ENCODE measurements at regions not wholly inside any gene's neighbourhood (a gene's known extent, or its start where the extent isn't known, plus 50 kb on each side); places are given as distances from the start of the nearest gene placed in this dataset.
"Not testable (repeated sequence)": the region's sequence is repeated elsewhere in the genome, so short reads cannot be mapped to it uniquely, and the experiment has no call there.

DNA sequence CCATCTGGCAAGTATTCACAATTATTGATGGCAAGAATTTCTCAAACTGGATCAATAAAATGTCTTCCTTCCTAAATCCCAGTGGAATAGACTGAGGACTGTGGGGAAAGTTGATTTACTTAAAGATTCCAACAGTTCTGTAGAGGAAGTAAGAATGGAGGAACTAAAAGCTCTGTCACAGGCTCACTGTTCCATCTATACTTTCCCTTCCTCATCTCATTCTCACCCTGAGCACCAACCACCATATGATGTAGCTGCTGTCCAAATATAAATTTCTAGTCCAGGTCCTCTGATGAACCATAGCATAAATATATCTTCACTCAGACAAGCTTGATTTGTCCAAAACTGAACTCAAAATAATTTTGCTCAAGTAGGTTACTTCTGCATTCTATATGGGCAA lies 786.9 kb downstream of the TTLL7 start:
- H3K4me1 ChIP-seq; H3K27ac ChIP-seq (replicated peaks); H3K9me3 ChIP-seq (replicated peaks); H3K27me3 ChIP-seq (ENCODE audit: low read depth); intact Hi-C loops (cut with micrococcal nuclease); DNase-seq; H3K36me3 ChIP-seq; H3K4me3 ChIP-seq: not testable (repeated sequence)

DNA sequence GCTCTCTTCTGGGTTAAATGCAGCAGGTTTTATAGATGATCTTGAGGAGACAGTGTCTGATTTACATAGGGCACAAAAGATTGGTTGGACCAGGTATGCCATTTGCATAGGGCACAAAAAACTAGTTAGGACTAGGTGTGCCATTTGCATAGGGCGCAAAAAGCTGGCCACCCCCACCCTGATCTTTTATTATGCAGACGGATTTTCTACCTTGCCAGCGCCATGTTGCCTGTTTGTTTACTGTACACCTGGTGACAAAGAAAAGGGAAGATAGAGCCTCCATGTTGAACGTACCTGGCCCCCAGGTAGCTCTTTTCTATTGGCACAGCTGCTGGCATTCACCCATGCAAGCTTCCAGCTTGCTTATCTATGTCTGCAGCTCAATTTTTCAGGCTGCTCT lies 790.4 kb downstream of the TTLL7 start:
- H3K4me1 ChIP-seq; H3K27ac ChIP-seq (replicated peaks); H3K27me3 ChIP-seq (ENCODE audit: low read depth); intact Hi-C loops (cut with micrococcal nuclease); DNase-seq; H3K9me3 ChIP-seq (replicated peaks); H3K4me3 ChIP-seq; H3K36me3 ChIP-seq: not testable (repeated sequence)

DNA sequence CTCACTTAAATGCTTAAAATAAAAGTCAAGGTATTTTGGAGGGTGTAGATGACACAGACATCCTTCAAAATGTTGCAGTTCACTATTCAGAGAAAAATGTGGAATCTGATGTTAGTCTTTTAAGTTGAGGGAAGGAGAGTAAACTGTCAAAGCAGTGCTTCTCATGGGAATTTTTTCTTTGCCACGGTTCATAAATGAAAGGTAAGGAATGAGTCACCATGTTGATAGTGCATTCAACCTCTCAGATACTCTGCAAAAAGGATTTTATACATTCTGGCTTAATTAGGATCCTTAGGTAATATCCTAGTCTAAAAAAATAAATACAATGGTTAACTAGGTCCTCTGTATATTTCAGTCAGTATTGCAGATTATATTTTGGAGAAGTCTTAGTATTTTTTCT lies 804.3 kb downstream of the TTLL7 start:
- H3K27me3 ChIP-seq (ENCODE audit: low read depth); H3K36me3 ChIP-seq; H3K4me1 ChIP-seq; H3K4me3 ChIP-seq; H3K27ac ChIP-seq (replicated peaks); intact Hi-C loops (cut with micrococcal nuclease); H3K9me3 ChIP-seq (replicated peaks); DNase-seq: not testable (repeated sequence)

DNA sequence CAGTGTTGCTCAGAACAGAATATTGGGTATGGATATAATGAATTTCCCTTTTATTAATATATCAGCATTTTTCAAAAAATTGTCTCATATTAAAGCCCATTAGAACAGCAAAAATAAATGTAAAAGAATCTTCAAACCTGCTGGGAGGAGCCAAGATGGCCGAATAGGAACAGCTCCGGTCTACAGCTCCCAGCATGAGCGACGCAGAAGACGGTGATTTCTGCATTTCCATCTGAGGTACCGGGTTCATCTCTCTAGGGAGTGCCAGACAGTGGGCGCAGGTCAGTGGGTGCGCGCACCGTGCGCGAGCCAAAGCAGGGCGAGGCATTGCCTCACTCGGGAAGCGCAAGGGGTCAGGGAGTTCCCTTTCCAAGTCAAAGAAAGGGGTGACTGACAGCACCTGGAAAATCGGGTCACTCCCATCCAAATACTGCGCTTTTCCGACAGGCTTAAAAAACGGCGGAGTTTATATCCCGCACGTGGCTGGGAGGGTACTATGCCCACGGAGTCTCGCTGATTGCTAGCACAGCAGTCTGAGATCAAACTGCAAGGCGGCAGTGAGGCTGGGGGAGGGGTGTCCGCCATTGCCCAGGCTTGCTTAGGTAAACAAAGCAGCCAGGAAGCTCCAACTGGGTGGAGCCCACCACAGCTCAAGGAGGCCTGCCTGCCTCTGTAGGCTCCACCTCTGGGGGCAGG lies 816.8 kb downstream of the TTLL7 start:
- H3K27me3 ChIP-seq (ENCODE audit: low read depth); H3K4me3 ChIP-seq; H3K9me3 ChIP-seq (replicated peaks); H3K4me1 ChIP-seq; H3K27ac ChIP-seq (replicated peaks); H3K36me3 ChIP-seq; intact Hi-C loops (cut with micrococcal nuclease); DNase-seq: not testable (repeated sequence)

DNA sequence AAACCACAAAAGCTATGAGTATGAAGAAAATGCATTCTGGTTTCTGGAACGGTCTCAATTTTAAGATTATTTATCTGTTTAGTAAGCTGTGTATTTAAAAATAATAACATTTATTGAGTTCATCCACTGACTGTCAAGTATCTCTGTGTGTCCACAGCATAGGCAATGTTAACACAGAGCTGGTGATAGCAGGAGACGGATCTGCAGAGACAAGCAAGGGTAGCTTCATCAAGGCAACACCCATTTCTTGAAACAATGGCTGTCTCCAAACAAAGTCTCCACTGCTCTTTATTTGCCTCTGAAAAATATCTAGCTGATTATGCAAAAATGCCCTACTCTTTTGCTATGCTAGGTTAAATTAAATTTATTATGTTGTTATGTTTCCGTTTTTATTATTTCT lies 818.3 kb downstream of the TTLL7 start:
- intact Hi-C loops (cut with micrococcal nuclease); H3K4me1 ChIP-seq; H3K36me3 ChIP-seq; H3K4me3 ChIP-seq; H3K27ac ChIP-seq (replicated peaks); H3K9me3 ChIP-seq (replicated peaks); DNase-seq; H3K27me3 ChIP-seq (ENCODE audit: low read depth): not testable (repeated sequence)

DNA sequence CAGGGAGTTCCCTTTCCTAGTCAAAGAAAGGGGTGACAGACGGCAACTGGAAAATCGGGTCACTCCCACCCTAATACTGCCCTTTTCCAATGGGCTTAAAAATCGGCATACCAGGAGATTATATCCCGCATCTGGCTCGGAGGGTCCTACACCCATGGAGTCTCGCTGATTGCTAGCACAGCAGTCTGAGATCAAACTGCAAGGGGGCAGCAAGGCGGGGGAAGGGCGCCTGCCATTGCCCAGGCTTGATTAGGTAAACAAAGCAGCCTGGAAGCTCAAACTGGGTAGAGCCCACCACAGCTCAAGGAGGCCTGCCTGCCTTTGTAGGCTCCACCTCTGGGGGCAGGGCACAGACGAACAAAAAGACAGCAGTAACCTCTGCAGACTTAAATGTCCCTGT lies 831.3 kb downstream of the TTLL7 start:
- H3K27ac ChIP-seq (replicated peaks); H3K9me3 ChIP-seq (replicated peaks); H3K4me1 ChIP-seq; H3K36me3 ChIP-seq; intact Hi-C loops (cut with micrococcal nuclease); H3K4me3 ChIP-seq; H3K27me3 ChIP-seq (ENCODE audit: low read depth); DNase-seq: not testable (repeated sequence)

DNA sequence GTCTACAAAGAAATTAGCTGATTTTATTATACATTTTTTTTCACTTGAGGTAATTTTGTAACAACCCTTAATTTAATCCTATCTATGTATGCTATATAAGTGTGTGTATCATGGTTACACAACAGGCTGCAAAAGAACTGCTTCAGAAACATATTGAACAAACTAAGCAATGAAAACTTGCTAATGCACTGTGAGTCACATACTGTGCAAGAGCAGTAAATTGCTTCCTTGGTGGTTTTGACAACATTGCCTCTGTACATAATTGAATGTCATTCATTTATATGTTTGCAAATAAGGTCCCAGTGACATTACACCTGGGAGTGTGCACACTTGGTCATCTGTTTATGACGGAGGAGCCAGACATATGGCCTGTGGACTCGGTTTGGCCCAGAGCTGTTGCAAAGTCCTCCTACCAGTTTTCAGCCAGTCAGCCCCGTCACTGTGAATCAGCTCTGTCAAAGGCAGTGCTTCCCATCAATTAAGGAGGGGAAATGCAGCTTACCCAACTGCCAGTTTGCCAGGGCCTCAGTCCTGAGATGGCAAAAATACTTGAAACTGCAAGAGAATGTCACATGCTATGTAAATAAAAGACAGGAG lies 835.0 kb downstream of the TTLL7 start:
- intact Hi-C loops (cut with micrococcal nuclease); H3K4me1 ChIP-seq; H3K27ac ChIP-seq (replicated peaks); H3K4me3 ChIP-seq; H3K36me3 ChIP-seq; DNase-seq; H3K9me3 ChIP-seq (replicated peaks); H3K27me3 ChIP-seq (ENCODE audit: low read depth): not testable (repeated sequence)

DNA sequence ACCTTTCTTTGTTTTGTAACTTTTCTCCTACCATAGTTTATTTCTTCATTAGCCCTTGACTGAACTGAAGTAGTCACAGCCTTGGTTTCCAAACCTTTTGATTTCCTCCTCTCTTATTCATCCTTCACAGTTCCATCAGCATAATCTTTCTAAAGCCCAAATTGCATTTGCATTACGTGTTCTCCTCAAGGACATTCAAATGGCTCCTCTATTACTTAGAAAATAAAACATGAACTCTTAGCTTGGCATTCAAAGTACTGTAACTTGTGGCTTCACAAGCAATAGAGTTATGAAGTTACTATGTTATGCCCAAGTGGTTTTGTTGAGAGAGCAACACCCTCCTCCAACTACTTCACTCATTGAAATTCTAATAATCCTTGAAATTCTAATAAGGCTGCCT lies 840.0 kb downstream of the TTLL7 start:
- H3K4me1 ChIP-seq; H3K36me3 ChIP-seq; intact Hi-C loops (cut with micrococcal nuclease); H3K4me3 ChIP-seq; H3K9me3 ChIP-seq (replicated peaks); H3K27me3 ChIP-seq (ENCODE audit: low read depth); DNase-seq; H3K27ac ChIP-seq (replicated peaks): not testable (repeated sequence)

DNA sequence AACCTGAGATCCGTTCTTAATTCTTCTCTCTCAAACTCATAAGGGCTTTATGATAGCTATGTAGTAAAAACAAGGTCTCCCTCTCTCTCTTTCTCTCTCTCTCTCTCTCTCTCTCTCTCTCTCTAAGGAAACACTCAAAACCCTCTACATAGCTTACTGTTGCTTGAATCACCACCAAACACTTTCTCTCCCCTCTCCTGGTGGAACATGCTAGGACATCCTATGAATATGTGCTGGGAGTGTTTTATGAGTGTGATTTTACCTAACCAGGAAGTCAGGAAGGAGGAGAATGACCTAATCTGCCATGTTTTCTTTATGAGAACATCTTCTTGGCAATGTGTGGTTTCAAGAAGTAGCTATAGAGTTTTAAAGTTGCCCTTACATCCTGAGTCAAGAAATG lies 844.6 kb downstream of the TTLL7 start:
- H3K9me3 ChIP-seq (replicated peaks); DNase-seq; intact Hi-C loops (cut with micrococcal nuclease); H3K4me3 ChIP-seq; H3K27ac ChIP-seq (replicated peaks); H3K27me3 ChIP-seq (ENCODE audit: low read depth); H3K36me3 ChIP-seq: not testable (repeated sequence)
- peaks cover 12% of the 10 kb centered on the region for H3K4me1 ChIP-seq

DNA sequence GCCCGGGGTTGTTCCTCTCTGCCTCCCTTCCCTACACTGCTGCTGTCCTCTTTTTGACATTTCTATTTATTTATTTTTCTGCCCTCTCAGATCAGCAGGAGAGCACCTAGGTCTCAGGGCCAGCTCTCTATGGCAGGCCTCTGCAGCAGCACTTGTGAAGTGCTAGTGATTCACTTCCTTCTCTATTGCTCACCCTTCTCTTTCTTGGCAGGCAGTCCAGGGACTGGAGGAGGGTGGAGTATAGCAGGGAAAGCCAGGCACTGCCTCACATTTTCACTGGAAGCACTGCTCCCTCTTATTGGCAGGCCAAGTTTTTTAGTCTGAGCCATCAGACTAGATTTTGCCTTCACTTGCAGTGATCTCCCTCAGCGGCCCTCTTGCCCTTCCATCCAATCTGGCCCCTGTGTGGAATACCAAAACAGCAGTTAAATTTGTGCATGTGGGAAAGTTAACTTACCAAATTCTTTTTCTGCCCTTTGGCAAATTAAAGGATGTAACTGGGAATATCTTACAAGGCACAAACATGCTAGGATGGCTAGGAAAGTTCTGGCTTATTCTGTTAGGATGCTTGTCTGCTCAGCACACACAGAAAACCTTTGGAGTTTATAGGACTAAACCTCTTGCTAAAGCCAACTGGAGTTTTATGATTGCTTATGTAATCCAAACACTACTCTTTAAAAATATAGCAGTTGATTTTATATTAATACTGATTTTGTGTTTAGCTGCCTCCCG lies 847.6 kb downstream of the TTLL7 start:
- peaks cover 12% of the 10 kb centered on the region for H3K4me1 ChIP-seq
- H3K4me3 ChIP-seq; intact Hi-C loops (cut with micrococcal nuclease); H3K36me3 ChIP-seq; H3K9me3 ChIP-seq (replicated peaks); H3K27me3 ChIP-seq (ENCODE audit: low read depth): not testable (repeated sequence)
- peak overlapping the region; percentile 33 for H3K27ac ChIP-seq (replicated peaks)
- peak; percentile 36 for DNase-seq

DNA sequence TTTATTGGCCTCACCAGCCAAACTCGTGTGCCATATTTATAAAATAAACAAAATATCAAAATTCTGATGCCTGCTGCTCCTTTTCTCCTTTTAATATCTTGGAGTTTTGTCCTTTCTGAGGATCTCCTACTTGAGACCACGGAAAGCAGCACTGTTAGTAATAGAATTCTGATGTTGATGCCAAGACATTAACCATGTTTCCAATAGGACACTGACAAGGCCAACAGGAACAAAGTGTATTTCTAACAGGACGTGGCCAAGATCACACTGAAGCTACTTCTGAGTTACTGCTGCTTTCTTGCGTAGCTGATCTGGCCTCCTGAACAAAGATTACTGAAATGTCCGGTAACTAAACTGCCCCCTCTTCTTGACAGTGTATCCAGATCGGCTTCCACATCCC lies 848.5 kb downstream of the TTLL7 start:
- H3K9me3 ChIP-seq (replicated peaks); H3K4me3 ChIP-seq; H3K36me3 ChIP-seq; DNase-seq; intact Hi-C loops (cut with micrococcal nuclease); H3K27me3 ChIP-seq (ENCODE audit: low read depth): not testable (repeated sequence)
- Histone ChIP-seq H3K4me1 (peaks cover 12% of the 10 kb centered on the region), H3K27ac (replicated peaks) (peak overlapping the region; percentile 20)

DNA sequence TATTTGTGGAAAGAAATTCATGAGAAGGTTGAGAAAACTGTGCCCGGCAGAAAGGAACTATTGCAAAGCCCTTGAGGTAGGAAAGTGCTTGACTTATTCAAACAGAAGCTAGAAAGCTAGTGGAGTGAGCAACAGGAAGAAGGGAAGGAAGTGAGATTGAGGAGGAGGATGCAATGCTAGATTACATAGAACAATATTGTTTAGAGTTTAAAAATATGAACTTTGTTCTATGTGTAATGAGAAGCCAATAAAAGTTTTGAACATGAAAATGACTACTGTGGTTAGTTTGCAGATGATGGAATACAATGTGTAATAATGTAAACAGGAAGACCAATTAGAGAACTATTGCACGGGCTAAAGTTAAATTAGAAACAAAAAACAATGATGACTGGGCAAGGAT lies 853.1 kb downstream of the TTLL7 start:
- DNase-seq; H3K4me3 ChIP-seq; H3K36me3 ChIP-seq; intact Hi-C loops (cut with micrococcal nuclease); H3K27me3 ChIP-seq (ENCODE audit: low read depth); H3K9me3 ChIP-seq (replicated peaks); H3K4me1 ChIP-seq; H3K27ac ChIP-seq (replicated peaks): not testable (repeated sequence)

DNA sequence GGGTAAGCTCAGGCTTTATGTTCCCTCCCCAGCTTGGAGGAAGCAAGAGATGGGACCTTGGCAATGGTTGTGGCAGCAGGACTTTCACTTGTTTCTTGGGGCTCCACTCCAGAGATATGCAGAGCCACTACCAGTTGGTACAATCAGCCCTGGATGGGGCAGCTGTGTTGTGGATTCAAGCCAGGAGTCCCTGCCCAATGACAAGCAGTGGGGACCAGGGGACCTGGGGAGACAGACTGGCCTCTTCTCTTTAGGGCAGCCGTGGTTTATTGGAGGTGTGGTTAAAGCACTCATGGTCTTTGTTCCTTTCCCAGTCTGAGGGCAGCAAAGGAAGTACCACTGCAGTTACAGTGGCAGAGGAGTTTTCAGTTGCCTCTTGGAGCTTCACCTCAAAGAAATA lies 856.1 kb downstream of the TTLL7 start:
- intact Hi-C loops (cut with micrococcal nuclease); DNase-seq; H3K9me3 ChIP-seq (replicated peaks); H3K36me3 ChIP-seq; H3K4me1 ChIP-seq; H3K27ac ChIP-seq (replicated peaks); H3K4me3 ChIP-seq; H3K27me3 ChIP-seq (ENCODE audit: low read depth): not testable (repeated sequence)

DNA sequence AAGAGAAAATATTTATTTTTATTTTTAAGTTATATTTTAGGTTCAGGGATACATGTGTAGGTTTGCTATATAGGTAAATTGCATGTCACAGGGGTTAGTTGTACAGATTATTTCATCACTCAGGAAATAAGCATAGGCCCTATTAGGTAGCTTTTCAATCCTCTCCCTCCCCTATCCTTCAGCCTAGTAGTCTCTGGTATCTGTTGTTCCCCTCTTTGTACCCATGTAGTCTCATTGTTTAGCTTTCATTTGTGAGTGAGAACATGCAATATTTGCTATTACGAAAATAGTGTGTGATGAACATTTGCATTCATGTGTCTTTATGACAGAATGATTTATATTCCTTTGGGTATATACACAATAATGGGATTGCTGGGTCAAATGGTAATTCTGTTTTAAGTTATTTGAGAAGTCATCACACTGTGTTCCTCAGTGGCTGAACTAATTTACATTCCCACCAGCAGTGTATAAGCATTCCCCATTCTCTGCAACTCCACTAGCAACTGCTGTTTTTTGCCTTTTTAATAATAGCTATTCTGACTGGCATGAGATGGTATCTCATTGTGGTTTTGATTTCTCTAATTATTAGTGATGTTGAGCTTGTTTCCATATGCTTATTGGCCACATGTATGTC lies 863.3 kb downstream of the TTLL7 start:
- H3K27me3 ChIP-seq (ENCODE audit: low read depth); H3K27ac ChIP-seq (replicated peaks); DNase-seq; H3K4me3 ChIP-seq; H3K9me3 ChIP-seq (replicated peaks); H3K36me3 ChIP-seq; H3K4me1 ChIP-seq; intact Hi-C loops (cut with micrococcal nuclease): not testable (repeated sequence)

All from left ventricle myocardium inferior (tissue), 1 donor.